CD8-positive, alpha-beta memory T cell (primary cell): ENCODE measurements at regions not wholly inside any gene's neighbourhood (a gene's known extent, or its start where the extent isn't known, plus 50 kb on each side); places are given as distances from the start of the nearest gene placed in this dataset.
A peak's percentile ranks its signal among the peaks of the same experiment; 100 is the strongest.

Experiments used
- CTCF ChIA-PET: fragments of 350-600 bp; sonication (Branson Sonifier 250); formaldehyde crosslinking; loops from one replicate; lab custom pipeline; 2021; ENCODE audit warnings: antibody characterized with exemption; lab: Charles Lee
- POLR2A ChIA-PET: fragments of 350-600 bp; sonication (Branson Sonifier 250); formaldehyde crosslinking; loops from one replicate; lab custom pipeline; 2021; ENCODE audit warnings: antibody characterized with exemption; lab: Charles Lee
- DNase-seq, 5 donors: peaks; one replicate each; pipeline versions ENCODE4 v3.0.0 to v3.0.0-alpha.2; 2020 to 2022; ENCODE audit warnings: mixed read lengths in 1 of 5
- H3K27ac ChIP-seq: one replicate; pipeline ENCODE4 v1.7.0; 2013; ENCODE audit warnings: low read depth, mild to moderate bottlenecking, low read length, moderate library complexity
- H3K27me3 ChIP-seq: 2 replicates; pipeline ENCODE4 v1.7.0; 2013; ENCODE audit warnings: low read length, mild to moderate bottlenecking; ENCODE audit not compliant: insufficient read depth, poor library complexity, severe bottlenecking
- H3K36me3 ChIP-seq: 2 replicates; pipeline ENCODE4 v1.7.0; 2013; ENCODE audit warnings: mild to moderate bottlenecking, low read length, moderate library complexity; ENCODE audit not compliant: insufficient read depth
- H3K4me1 ChIP-seq: 2 replicates; pipeline ENCODE4 v1.7.0; 2013; ENCODE audit warnings: mild to moderate bottlenecking, low read length, moderate library complexity; ENCODE audit not compliant: insufficient read depth
- H3K4me3 ChIP-seq: 2 replicates; pipeline ENCODE4 v1.7.0; 2013; ENCODE audit warnings: mild to moderate bottlenecking, low read length
- H3K9me3 ChIP-seq: 2 replicates; pipeline ENCODE4 v1.7.0; 2013; ENCODE audit warnings: mild to moderate bottlenecking, low read length
- H3K27ac Mint-ChIP-seq, 8 donors: one replicate each; pipeline ENCODE4 v1.8.0; 2020 to 2021; ENCODE audit warnings: mixed read lengths in 8 of 8, mild to moderate bottlenecking in 6 of 8, inconsistent platforms in 3 of 8, moderate library complexity in 3 of 8
- H3K27me3 Mint-ChIP-seq, 2 donors: one replicate each; pipeline ENCODE4 v1.8.0; 2020 to 2021; ENCODE audit warnings: mixed read lengths in 2 of 2, mild to moderate bottlenecking in 1 of 2, moderate library complexity in 1 of 2
- H3K36me3 Mint-ChIP-seq, 3 donors: one replicate each; pipeline ENCODE4 v1.8.0; 2020 to 2021; ENCODE audit warnings: mixed read lengths in 3 of 3, inconsistent platforms in 1 of 3, mild to moderate bottlenecking in 1 of 3
- H3K4me1 Mint-ChIP-seq, 3 donors: one replicate each; pipeline ENCODE4 v1.8.0; 2020 to 2021; ENCODE audit warnings: mixed read lengths in 3 of 3, inconsistent platforms in 1 of 3, mild to moderate bottlenecking in 1 of 3
- H3K4me3 Mint-ChIP-seq, 7 donors: one replicate each; pipeline ENCODE4 v1.8.0; 2020 to 2021; ENCODE audit warnings: mixed read lengths in 7 of 7, mild to moderate bottlenecking in 6 of 7, moderate library complexity in 4 of 7, inconsistent platforms in 2 of 7
- H3K9me3 Mint-ChIP-seq, 5 donors: one replicate each; pipeline ENCODE4 v1.8.0; 2020 to 2022; ENCODE audit warnings: mixed read lengths in 5 of 5, mild to moderate bottlenecking in 3 of 5, moderate library complexity in 2 of 5, inconsistent platforms in 1 of 5

- Histone ChIP-seq H3K27ac (no peak overlapping the region), H3K9me3 (no peaks in the 10 kb centered on the region), H3K36me3 (no peaks in the 10 kb centered on the region), H3K27me3 (no peaks in the 10 kb centered on the region), H3K4me1 (no peaks in the 10 kb centered on the region), H3K4me3 (no peak overlapping the region)
- no peak for DNase-seq
- H3K4me3 Mint-ChIP-seq = no peak overlapping the region
- peaks cover 0 to 3% (median 0%) of the 10 kb centered on the region in 5 donors for H3K9me3 Mint-ChIP-seq
- H3K27me3 Mint-ChIP-seq = peaks cover 1 to 4% of the 10 kb centered on the region in 2 donors
- no peak overlapping the region for H3K27ac Mint-ChIP-seq
- H3K4me1 Mint-ChIP-seq = peaks cover 0 to 4% (median 0%) of the 10 kb centered on the region in 3 donors
- no peaks in the 10 kb centered on the region for H3K36me3 Mint-ChIP-seq
- ChIA-PET CTCF (no interaction called here), POLR2A (no interaction called here)
Measured at GRCh38 chr13:73664851-73665250, 469.4 kb downstream of the KLF12 start.

DNA sequence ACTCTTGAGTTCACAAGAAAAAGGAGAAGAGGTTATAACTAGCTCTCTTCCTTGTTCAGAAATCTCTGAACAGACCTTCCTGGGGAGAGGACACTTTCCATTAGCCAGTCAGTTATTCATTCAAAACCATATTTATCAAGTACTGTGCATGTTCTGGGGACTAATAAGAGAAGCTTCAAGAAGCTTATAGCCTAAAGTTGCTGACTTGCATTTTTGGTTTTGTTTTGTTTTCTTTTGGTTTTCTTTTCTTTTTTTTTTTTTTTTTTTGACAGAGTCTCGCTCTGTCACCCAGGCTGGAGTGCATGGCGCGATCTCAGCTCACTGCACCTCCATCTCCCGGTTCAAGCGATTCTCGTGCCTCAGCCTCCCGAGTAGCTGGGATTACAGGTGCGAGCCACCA, 471.4 kb downstream of the KLF12 start:
- Histone ChIP-seq H3K4me1 (no peaks in the 10 kb centered on the region), H3K9me3 (no peaks in the 10 kb centered on the region), H3K27ac (no peak overlapping the region), H3K27me3 (no peaks in the 10 kb centered on the region), H3K36me3 (no peaks in the 10 kb centered on the region), H3K4me3 (no peak overlapping the region)
- Mint-ChIP-seq H3K27me3 (peaks cover 1 to 4% of the 10 kb centered on the region in 2 donors), H3K4me1 (peaks cover 0 to 4% (median 0%) of the 10 kb centered on the region in 3 donors), H3K4me3 (no peak overlapping the region), H3K27ac (peak overlapping the region in 1 of 8 donors; percentile 70), H3K9me3 (peaks cover 0 to 3% (median 0%) of the 10 kb centered on the region in 5 donors), H3K36me3 (no peaks in the 10 kb centered on the region)
- no peak for DNase-seq
- ChIA-PET CTCF (no interaction called here), POLR2A (no interaction called here)

- H3K36me3 ChIP-seq = no peaks in the 10 kb centered on the region
- no peak for DNase-seq
- peaks cover 0 to 4% (median 0%) of the 10 kb centered on the region in 3 donors for H3K4me1 Mint-ChIP-seq
- H3K9me3 Mint-ChIP-seq = peaks cover 0 to 3% (median 0%) of the 10 kb centered on the region in 5 donors
- H3K36me3 Mint-ChIP-seq = no peaks in the 10 kb centered on the region
- H3K4me1 ChIP-seq = no peaks in the 10 kb centered on the region
- H3K4me3 Mint-ChIP-seq = no peak overlapping the region
- CTCF ChIA-PET = no interaction called here
- H3K4me3 ChIP-seq = no peak overlapping the region
- peaks cover 2 to 6% of the 10 kb centered on the region in 2 donors for H3K27me3 Mint-ChIP-seq
- H3K27me3 ChIP-seq = no peaks in the 10 kb centered on the region
- POLR2A ChIA-PET = no interaction called here
- no peak overlapping the region for H3K27ac Mint-ChIP-seq
- no peaks in the 10 kb centered on the region for H3K9me3 ChIP-seq
- H3K27ac ChIP-seq = no peak overlapping the region
Measured at GRCh38 chr13:73661687-73662425, 472.3 kb downstream of the KLF12 start.

DNA sequence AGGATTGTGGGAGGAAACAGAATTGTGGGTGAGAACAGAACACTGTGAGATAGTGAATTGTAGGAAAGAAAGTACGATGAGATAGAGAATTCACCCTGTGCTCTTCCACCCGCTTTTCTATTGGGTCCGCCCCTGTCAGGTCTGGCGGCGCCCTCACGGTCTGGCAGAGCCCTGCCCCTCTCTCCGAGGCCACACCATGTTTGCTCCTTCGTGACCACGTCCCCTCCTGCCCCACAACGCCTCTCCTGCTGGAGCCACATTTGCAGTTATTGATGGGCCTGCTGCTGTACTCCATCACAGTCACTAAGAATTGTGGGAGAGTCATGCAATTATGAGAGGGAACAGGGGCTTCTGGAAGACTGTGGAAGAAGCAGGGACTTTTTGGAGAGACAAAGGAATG, 473.1 kb downstream of the KLF12 start:
- DNase-seq = no peak
- H3K4me3 Mint-ChIP-seq = no peak overlapping the region
- CTCF ChIA-PET = no interaction called here
- no peak overlapping the region for H3K27ac Mint-ChIP-seq
- Histone ChIP-seq H3K27ac (no peak overlapping the region), H3K9me3 (no peaks in the 10 kb centered on the region), H3K4me3 (no peak overlapping the region), H3K36me3 (no peaks in the 10 kb centered on the region), H3K4me1 (no peaks in the 10 kb centered on the region), H3K27me3 (no peaks in the 10 kb centered on the region)
- POLR2A ChIA-PET = no interaction called here
- H3K4me1 Mint-ChIP-seq = peaks cover 0 to 4% (median 0%) of the 10 kb centered on the region in 3 donors
- H3K36me3 Mint-ChIP-seq = no peaks in the 10 kb centered on the region
- H3K27me3 Mint-ChIP-seq = peaks cover 2 to 7% of the 10 kb centered on the region in 2 donors
- peaks cover 0 to 3% (median 0%) of the 10 kb centered on the region in 5 donors for H3K9me3 Mint-ChIP-seq

DNA sequence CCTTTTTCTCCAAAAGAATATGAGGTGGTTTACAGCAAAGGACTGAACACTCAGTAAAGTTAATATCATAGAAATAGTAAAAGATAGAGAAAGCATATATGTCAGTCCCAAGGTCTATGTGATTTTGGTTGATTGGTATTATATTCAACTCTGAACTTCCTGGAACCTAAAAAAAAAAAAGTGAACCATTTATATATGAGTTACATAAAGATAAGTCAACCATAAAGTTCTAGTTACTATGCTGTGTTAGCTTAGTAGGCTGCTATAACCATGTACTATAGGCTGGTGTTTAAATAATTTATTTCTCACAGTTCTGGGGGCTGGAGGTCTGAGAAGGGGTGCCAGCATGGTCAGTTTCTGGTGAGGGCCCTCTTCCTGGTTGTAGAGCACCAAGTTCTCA, 475.6 kb downstream of the KLF12 start:
- Mint-ChIP-seq H3K4me3 (no peak overlapping the region), H3K9me3 (peaks cover 0 to 3% (median 0%) of the 10 kb centered on the region in 5 donors), H3K4me1 (peaks cover 0 to 4% (median 0%) of the 10 kb centered on the region in 3 donors), H3K27me3 (peaks cover 2 to 7% of the 10 kb centered on the region in 2 donors), H3K27ac (no peak overlapping the region), H3K36me3 (no peaks in the 10 kb centered on the region)
- Histone ChIP-seq H3K9me3 (no peaks in the 10 kb centered on the region), H3K36me3 (no peaks in the 10 kb centered on the region), H3K27me3 (no peaks in the 10 kb centered on the region), H3K4me1 (no peaks in the 10 kb centered on the region), H3K4me3 (no peak overlapping the region), H3K27ac (no peak overlapping the region)
- POLR2A ChIA-PET = interaction anchor here (0.7 kb wide), 1 partner anchor 8 kb away, joined by 5 read pairs; no protein-coding TSS in a partner anchor
- CTCF ChIA-PET = no interaction called here
- no peak for DNase-seq

DNA sequence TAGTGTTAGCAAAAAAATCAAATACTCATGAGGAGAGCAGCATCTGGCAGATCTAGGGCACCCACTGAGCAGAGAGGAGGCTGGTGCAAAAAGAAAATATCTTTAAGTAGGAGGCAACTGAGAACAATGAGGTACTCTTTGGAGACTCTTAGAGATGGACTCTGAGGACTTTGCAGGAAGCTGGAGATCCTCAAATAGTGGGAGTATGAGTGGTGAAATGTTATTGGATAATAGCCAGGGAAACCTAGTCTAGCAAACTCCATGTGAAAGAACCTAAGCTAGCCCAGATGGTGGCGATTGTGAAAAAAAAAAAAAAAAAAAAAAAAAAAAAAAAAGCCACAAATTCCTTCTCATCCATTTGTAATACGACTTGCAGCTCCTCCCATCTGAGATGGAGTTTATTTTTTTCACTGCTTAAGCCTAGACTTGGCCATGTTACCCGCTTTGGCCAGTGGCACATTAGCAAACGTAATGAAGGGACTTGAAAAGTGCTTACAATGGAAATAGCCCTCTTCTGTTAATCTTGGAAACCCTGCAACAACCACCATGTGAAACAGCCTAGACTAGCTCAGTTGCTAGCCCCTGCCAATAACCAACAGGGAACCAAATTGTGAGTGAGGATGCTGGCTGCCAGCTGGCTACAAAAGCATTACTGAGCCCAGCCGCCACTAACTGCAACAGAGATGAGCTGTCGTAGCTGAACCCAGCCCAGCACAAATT, 476.2 kb downstream of the KLF12 start:
- no peak overlapping the region for H3K4me3 Mint-ChIP-seq
- H3K27me3 Mint-ChIP-seq = peaks cover 2 to 7% of the 10 kb centered on the region in 2 donors
- no peaks in the 10 kb centered on the region for H3K27me3 ChIP-seq
- no peaks in the 10 kb centered on the region for H3K36me3 ChIP-seq
- H3K9me3 Mint-ChIP-seq = peaks cover 0 to 3% (median 0%) of the 10 kb centered on the region in 5 donors
- no peak overlapping the region for H3K27ac ChIP-seq
- no peaks in the 10 kb centered on the region for H3K4me1 ChIP-seq
- peaks cover 0 to 4% (median 0%) of the 10 kb centered on the region in 3 donors for H3K4me1 Mint-ChIP-seq
- no peaks in the 10 kb centered on the region for H3K36me3 Mint-ChIP-seq
- H3K27ac Mint-ChIP-seq = no peak overlapping the region
- ChIA-PET POLR2A (interaction anchor here (0.7 kb wide), 1 partner anchor 9 kb away, joined by 5 read pairs; no protein-coding TSS in a partner anchor), CTCF (interaction anchor here (0.7 kb wide), 1 partner anchor 8 kb away, joined by 3 read pairs; no protein-coding TSS in a partner anchor)
- H3K9me3 ChIP-seq = no peaks in the 10 kb centered on the region
- DNase-seq = no peak
- no peak overlapping the region for H3K4me3 ChIP-seq

GRCh38 chr13:73656863-73657262, 477.3 kb downstream of the KLF12 start:
- Histone ChIP-seq H3K36me3 (no peaks in the 10 kb centered on the region), H3K27me3 (no peaks in the 10 kb centered on the region), H3K9me3 (no peaks in the 10 kb centered on the region), H3K4me1 (no peaks in the 10 kb centered on the region), H3K4me3 (no peak overlapping the region), H3K27ac (no peak overlapping the region)
- H3K36me3 Mint-ChIP-seq = no peaks in the 10 kb centered on the region
- POLR2A ChIA-PET = no interaction called here
- H3K4me3 Mint-ChIP-seq = no peak overlapping the region
- H3K27ac Mint-ChIP-seq = no peak overlapping the region
- H3K27me3 Mint-ChIP-seq = peaks cover 2 to 3% of the 10 kb centered on the region in 2 donors
- CTCF ChIA-PET = no interaction called here
- H3K9me3 Mint-ChIP-seq = peaks cover 0 to 1% (median 0%) of the 10 kb centered on the region in 5 donors
- no peaks in the 10 kb centered on the region for H3K4me1 Mint-ChIP-seq
- DNase-seq = no peak

DNA sequence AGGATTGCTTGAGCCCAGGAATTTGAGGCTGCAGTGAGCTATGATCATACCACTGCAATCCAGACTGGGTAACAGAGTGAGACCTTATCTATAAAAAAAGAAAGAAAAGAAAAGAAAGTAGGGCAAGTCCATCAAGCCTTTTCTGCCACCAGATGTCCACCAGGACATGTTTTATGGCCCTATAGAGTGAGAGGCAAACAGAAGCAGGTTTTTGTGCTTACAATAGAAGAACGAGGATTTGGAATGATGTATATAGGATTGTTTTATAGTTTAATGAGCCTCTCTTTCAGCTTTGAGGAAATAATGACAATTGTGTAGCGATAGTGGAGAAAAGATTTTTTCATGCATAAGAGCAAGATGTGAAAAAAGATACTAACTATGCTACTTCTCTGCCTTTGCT, 480.5 kb downstream of the KLF12 start:
- ChIA-PET CTCF (no interaction called here), POLR2A (no interaction called here)
- peaks cover 3 to 5% of the 10 kb centered on the region in 2 donors for H3K27me3 Mint-ChIP-seq
- H3K4me1 Mint-ChIP-seq = no peaks in the 10 kb centered on the region
- peaks cover 0 to 3% (median 3%) of the 10 kb centered on the region in 5 donors for H3K9me3 Mint-ChIP-seq
- no peak overlapping the region for H3K27ac ChIP-seq
- H3K9me3 ChIP-seq = no peaks in the 10 kb centered on the region
- no peaks in the 10 kb centered on the region for H3K27me3 ChIP-seq
- no peak overlapping the region for H3K4me3 Mint-ChIP-seq
- no peaks in the 10 kb centered on the region for H3K36me3 Mint-ChIP-seq
- H3K36me3 ChIP-seq = no peaks in the 10 kb centered on the region
- H3K4me1 ChIP-seq = no peaks in the 10 kb centered on the region
- H3K27ac Mint-ChIP-seq = no peak overlapping the region
- H3K4me3 ChIP-seq = no peak overlapping the region
- DNase-seq = no peak
